IPS DF 19.7 (cell line): ENCODE measurements at regions not wholly inside any gene's neighbourhood (a gene's known extent, or its start where the extent isn't known, plus 50 kb on each side); places are given as distances from the start of the nearest gene placed in this dataset.

Experiments used
- DNase-seq: peaks from one replicate; pipeline ENCODE4 v3.0.0-alpha.2; 2013; ENCODE audit warnings: low read depth, low spot score

DNA sequence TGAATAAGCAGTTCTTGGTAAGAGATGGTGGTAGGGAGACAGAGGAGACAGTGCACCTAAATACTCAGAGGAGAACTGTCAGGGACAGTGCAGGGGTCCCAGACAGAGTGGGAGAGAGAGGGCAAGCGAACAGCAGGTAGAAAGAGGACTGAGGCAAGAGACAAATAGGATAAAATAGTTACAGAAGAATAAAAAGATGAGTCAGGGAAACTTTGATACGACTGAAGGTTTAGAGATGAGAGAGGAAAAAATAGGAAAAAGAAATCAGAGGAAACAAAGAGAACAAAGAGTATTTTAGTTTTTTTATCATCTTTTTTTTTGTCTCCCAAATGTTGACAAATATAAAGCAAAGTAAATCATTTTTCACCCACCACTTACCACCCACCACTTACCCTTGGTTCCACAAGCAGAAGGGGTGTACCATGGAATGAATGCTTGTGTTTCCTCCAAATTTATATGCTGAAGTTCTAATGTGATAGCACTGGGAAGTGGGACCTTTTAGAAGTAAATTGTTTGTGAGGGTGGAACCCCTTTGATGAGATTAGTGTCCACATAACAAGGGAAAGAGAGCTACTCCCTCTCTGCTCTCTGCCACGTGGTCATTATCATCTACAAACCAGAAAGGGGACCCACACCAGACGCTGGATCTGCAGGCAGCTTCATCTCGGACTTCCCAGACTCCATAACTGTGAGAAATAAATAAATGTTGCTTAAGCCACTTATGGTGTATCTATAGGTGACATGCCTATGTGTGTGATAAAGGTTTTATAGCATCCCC, 292.1 kb downstream of the BTG1 start:
- DNase-seq = no peak

DNA sequence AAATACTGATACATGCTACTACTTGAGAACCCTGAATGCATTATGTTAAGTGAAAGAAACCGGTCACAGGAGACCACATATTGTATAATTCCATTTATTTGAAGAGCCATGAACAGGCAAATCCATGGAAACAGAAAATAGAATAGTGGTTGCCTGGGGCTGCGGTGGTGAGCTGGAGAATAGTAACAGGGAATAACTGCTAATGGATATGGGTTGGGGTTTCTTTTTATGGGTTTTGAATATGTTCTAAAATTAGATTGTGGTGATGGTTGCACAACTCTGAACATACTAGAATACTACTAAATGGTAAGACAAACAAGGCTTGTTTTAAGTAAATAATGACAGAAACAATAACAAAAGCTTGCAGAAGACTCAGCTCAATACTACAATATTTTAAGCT, 293.0 kb downstream of the BTG1 start:
- no peak for DNase-seq

- no peak for DNase-seq
Observed at GRCh38 chr12:91851741-91852477, 293.7 kb downstream of the BTG1 start.

GRCh38 chr12:91846466-91847055, 299.1 kb downstream of the BTG1 start:
- no peak for DNase-seq

DNA sequence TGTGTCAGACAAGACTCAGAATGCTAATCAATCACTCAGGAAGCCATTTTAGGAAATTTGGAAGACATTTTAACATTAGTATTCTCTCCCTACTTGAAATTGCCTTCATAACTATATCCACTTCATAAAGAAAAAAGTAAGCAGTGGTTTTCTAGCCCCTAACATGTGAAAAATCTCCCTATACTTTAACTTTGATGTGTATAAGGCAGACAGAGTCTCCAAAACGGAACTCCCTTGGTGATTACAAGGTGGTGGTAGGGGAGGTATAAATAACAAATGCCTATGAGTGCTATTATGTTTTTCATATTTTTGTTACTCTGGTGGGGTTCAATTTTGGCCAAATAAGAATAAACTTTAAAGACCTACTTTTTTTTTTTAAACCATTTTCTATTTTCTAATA, 300.3 kb downstream of the BTG1 start:
- no peak for DNase-seq

- no peak for DNase-seq
Observed at GRCh38 chr12:91841822-91842221, 303.8 kb downstream of the BTG1 start.

DNA sequence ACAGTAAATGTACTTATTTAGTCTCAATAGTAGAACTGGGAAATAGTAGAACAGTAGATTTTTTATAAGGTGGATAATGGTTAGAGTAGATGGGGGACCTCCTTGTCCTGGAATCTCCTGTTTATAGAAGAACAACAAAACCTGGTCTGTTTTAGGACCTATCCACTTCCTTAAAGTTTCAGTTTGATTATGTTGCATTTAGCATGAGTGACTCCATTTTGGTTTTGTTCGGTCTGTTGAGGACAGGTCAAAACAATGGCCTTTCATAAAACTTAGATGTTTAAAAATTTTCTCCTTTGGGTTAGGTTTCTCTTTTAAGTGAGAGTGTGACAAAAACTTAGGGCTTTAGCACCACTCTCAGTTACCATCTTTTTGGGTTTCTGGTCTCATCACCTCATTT, 308.9 kb downstream of the BTG1 start:
- DNase-seq = no peak

GRCh38 chr12:91836264-91836663, 309.4 kb downstream of the BTG1 start:
- no peak for DNase-seq

- DNase-seq = no peak
Observed at GRCh38 chr12:91835693-91836092, 310.0 kb downstream of the BTG1 start.

DNA sequence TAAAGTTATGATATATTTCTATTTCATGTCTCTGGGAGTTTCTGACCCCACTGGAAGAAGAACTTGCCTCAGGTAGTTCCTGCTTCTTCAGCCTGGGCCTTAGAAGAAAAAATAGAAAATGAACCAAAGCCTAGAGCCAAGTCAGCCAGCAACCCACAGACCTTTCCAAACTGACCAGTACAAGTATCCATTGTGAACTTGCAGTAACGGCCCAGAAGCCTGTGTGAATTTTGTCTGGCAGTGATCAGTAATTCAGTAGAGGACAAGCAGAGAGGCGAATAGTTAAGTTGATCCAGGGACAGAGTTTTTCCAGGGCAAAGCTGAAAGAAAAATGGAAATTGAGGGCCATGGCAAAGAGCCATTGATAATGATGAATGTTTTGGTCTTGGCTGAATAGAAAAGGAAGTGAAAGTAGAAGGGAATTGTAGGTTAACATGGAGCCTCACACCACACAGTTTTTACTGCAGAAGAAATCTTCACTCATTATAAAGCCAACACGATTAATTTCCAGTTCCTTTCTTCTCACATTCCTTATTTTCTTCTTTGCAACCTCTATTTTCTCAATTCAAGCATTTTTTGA, 311.8 kb downstream of the BTG1 start:
- no peak for DNase-seq

- DNase-seq = no peak
Observed at GRCh38 chr12:91825999-91826398, 319.6 kb downstream of the BTG1 start.

DNA sequence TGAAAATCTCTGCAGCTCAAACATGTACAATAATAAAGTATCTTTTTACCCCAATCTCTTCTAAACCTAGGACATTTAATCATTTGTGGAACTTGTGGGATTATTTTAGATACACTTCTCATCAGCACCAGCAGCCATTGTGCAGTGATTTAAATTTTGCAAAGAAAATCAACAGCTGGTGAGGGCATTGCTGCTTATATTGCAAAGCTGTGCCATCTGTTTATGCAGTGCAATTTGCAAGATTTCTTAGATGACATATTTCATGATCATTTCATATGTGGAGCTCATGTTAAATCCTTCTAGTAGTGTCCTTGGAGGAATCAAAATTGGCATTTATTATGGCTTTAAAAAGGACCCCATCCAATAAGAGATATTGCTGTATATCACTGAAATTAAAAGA, 320.7 kb downstream of the BTG1 start:
- DNase-seq = no peak

DNA sequence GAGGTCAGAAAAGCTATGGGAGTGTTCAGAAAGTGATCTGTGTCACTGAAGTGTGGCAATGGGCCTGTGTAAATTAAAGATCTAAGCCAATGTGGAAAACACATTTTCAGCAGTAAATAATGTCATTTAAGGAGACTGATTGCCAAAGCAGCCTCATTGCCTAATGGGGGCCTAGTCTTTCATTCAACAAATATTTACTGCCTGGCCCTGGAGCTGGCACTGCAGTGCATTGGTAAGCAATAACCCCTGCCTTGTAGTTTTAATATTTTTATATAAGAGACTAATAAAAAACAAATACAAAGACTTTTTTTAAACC, 326.6 kb downstream of the BTG1 start:
- no peak for DNase-seq

GRCh38 chr12:91818227-91819131, 327.2 kb downstream of the BTG1 start:
- no peak for DNase-seq

DNA sequence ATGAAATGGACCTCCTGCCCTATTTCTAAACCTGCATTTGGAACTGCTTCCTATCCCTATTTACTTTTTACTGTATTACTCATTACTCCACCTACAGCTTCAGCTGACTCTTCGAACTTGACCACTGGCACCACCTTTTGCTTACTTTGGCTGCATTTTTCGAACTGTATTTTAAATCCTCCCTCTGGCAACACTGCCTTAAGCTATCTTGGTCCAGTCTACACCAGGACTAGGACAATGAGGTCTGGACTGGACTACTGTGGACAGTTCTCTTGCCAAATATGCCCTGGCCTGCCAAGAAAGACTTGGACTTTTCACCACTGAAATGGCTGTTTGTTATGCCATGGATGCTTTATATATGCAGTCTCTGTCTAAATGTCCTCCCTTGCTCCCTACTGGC, 328.1 kb downstream of the BTG1 start:
- DNase-seq = no peak

DNA sequence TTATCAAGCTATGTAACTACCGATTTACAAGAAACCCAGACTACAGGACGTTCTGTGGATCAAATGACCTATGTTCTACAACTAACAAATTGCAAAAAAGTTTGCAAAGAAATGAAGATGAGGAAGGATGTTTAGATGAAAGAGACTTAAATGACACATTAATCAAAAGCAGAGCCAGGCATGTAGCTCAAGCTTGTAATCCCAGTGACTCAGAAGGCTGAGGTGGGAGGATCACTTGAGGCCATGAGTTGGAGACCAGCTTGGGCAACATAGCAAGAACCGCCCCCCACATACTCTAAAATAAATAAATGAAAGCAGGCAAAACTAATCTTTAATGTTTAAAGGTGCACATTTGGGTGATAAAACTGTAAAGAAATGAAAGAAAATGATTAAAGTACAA, 331.9 kb downstream of the BTG1 start:
- no peak for DNase-seq

- DNase-seq = peak; percentile 9
Observed at GRCh38 chr12:91811481-91812287, 334.0 kb downstream of the BTG1 start.

DNA sequence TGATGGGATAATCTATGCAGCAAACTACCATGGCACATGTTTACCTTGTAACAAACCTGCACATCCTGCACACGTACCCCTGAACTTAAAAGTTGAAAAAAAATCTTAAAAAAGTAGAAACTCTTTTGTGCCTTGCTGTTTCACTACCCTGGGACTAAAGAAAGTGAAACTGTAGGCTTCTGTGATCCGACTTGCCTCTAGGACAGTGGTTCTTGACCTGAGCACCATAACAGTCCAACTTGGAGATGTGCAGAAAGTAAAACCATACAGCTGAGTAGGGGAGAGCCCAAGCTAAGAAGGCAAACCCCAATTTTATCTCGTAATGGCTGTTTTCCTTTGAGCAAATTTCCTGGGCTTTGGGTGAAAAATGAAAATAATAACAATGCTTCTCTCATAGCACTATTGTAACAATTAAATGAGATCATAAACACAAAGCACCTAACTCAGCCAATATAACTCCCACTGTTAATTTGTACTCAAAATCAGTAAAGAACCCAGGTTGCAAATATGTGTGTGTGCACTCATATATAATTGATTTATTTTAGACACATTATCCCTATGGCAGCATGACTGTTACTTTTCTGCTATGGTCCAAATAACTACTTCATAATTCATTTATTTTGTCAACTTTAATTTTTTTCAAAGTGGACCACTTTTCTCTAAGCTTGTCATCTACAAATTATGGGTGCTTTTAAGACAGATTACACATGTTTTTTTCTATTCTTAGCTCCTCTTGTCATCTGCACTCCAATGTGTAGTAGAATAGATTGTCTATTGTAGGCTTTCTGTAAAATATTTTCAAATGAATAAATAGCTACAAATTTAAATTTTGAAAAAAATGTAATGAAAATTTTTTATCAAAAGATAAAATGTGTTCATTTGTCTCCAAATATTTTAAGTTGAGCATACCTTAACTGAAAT, 334.9 kb downstream of the BTG1 start:
- no peak for DNase-seq

DNA sequence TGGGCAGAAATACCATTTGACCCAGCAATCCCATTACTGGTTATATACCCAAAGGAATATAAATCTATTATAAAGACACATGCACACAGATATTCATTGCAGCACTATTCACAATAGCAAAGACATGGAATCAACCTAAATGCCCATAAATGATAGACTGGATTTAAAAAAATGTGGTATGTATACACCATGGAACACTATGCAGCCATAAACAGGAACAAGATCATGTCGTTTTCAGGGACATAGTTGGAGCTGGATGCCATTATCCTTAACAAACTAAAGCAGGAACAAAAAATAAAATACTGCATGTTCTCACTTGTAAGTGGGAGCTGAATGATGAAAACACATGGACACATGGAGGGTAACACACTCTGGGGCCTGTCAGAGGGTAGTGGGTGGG, 335.6 kb downstream of the BTG1 start:
- no peak for DNase-seq

GRCh38 chr12:91805031-91805430, 340.6 kb downstream of the BTG1 start:
- no peak for DNase-seq
